HG03066 (cell line): ENCODE measurements at regions not wholly inside any gene's neighbourhood (a gene's known extent, or its start where the extent isn't known, plus 50 kb on each side); places are given as distances from the start of the nearest gene placed in this dataset.

ENCODE experiments used
- ATAC-seq: cut with Tn5 transposase; IDR thresholded peaks from one replicate; pipeline ENCODE4 v1.9.1; 2021; ENCODE audit warnings: low read depth; ENCODE audit not compliant: unreplicated experiment

DNA sequence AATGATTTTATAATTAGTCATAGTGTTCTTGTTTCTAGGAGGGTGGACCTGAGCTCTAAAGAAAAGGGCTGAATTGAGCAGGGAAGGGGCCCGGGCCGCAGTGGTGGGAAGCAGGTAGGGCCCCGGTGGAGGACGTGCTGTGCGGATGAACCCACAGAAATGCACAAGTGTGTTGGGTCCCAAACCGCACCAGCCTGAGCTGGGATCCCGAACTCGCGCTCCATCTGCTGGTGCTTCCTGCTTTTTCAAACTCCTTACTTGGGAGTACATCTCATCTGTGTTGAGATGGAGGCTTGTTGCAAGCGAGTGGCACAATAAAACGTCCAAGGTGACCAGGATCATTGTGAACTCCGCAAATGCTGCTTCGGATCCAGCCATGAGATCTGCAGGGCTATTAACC, 244.8 kb upstream of the IGF1R start:
- ATAC-seq: no peak

DNA sequence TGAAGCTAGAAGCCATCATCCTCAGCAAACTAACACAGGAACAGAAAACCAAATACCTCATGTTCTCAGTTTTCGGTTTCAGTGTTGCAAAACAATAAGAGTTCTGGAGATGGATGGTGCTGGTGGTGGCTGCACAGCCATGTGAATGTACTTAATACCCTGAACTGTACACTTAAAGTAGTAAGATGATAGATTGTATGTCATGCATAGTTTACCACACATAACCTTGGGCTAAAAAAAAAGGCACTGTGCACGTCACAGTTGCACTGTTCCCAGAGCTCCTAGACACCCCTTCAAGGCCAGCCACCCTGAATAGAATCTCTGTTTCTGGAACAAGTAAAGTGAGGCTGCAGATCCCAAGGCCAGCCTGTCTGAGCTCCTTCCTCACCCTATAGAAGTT, 243.3 kb upstream of the IGF1R start:
- no peak for ATAC-seq

DNA sequence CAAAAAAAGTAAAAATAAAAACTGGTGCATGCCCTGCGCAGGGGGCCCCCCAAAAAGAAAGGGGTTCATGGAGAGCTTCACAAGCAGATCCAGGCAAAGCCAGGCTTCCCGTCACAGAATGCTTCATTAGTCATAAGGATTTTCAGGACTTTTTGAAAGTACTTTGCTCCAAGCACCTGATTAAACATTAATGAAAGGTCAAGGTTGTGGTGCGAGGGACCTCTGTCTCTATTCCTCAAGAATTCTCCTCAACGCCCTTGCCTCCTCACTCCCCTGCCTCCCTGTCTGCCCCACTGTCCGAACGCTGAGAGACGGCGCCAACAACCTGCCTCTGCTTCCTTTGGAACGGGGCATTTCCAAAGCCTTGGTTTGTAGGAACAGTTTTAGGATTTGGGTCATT, 240.1 kb upstream of the IGF1R start:
- ATAC-seq: no peak

DNA sequence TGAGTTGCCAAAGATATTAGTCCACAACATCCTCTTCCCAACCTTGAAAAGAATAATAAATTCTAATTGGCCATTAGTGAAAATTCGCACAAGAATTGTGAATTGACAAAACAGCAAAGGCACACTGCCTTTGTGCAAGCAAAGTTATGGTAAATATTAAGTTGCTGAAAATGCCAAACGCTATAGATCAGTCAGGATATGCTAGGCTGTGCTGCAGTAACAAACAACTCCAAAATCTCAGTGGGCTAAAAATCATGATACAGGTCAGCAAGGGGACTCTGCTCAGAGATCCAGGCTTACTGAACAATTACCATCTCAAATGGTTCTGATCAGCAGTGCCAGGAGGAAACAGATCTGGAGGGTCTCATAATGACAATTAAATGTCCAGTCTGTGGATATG, 238.0 kb upstream of the IGF1R start:
- ATAC-seq: no peak

DNA sequence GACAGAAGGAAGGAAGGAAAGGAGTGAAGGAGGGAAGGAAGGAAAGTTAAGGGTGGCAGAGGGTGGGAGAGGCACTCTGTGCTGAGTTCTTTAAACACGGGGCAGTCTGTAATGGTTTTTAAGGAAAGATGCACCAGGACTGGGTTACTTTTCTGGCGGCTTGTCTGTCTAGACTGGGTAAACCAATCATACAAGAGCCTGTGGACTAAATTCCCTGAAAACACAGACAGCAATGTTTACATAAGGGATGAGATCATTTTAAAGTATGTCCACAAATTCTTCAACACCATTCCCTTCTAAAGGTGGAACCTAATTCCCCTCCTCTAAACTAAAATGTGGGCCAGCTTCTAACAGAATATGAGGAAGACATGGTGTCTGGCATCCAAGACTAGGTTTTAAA, 235.5 kb upstream of the IGF1R start:
- no peak for ATAC-seq

DNA sequence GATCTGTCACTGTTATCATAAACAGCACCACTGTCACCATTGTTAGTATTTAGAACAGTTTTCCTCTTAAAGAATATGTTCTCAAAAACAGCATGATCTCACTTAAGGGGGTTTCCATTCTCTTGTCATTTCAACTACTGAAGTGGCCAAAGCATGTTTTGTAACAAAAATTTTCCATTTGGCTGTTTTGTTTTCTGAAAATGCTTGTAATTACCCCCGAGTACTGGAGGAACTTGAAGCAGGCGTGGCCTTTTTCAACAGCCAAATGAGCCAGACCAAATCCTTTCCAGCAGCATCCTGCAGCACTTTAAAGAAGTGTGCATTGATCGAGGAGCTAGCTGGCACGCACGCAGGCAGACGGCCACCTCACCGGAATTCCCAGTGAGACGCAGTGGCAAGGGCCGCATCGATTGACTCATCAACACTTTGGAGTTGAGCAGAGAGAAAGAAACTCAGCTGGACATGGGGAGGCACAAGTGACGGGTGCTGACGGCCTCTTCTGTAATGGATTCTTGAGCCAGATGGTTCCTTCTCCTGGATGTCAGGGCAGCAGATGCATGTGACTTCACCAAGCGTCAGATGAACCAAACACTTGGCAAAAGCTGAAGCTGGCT, 234.3 kb upstream of the IGF1R start:
- no peak for ATAC-seq

DNA sequence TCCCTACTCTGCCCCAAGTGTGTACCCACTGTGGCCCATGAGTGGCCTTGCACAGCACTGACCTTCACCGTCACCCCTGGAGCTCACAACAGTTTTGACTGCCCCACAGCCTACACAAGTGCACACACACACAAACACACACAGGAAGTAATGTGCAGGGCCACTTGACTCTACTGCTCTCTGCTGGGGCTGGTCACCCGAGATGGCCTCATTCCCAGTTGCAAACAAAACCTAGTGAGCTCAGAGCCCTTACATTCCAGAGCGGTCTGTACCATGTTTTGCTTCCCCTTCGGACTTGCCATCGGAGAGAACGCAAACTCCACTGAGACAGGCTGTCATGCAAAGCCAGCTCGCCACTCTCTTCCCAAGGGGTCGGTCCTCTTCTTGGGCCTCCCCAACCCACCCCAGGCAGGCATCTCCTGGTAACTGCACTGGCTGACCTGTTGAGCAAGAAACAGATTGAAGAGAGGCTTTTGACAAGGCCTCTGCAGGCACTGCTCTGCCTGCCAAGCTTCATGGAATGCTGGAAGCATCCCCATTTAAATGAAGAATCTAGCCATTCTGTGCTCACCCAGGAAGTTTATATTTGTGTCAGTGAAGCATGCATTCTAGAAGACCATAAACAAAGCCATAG, 232.0 kb upstream of the IGF1R start:
- ATAC-seq: no peak

DNA sequence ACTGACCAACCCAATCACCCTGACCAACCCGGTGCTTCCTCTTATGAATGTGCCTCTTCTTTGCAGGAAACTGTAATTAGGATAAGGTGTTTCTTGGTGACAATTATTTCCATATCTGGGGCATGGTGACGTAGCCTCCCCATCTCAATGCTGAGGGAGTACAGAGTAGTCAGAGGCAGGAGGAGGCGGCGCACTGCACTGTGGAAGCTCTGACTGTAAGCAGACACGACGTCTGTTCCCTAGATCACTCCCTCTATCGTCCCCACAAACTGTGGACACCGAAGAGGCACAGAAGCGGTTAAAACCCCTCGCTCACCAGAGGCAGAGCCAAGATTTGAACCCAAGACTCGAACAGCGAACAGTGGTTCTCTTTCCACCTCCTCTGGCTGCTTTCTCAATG, 231.0 kb upstream of the IGF1R start:
- no peak for ATAC-seq

DNA sequence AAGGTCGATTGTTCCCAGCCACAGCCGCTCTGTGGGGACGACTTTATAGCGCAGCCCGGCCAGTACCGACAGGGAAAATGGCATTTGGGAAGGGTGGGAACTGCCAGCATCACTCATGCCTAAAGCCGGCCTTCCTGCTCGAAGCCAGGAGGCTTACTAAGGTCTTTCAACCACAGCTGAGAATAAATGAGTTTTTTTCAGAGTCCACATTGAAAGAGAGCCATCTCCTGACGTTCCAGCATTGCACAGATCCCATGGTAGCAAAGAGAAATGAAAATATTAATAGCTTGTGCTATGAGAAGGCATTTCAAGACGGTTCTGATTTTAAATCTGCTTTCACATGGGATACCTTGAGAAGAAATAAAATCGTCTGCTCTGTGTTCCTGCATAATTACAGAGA, 230.2 kb upstream of the IGF1R start:
- ATAC-seq: no peak

DNA sequence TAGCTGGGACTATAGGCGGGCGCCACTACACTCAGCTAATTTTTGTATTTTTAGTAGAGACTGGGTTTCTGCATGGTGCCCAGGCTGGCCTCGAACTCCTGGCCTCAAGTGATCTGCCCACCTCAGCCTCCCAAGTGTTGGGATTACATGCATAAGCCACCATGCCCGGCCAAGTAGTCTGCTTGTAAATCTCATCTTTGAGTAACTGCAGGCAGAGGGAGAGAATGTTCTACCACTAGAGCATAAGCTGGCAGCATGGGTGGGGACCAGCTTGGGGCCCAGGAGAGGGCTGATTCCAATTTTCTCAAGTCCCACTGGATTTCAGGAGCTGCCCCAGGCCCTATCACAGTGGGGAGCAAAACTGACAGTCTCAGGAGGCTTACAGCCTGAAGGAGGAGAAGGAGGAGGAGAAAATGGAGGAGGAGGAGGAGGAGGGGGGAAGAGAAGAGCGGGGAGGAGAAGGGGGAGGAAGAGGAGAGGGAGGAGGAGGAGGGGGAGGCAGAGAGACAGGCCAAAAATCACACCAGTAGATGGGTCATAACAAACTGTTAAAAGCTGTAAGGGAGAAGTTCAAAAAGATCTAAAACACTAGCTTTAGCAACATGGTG, 229.1 kb upstream of the IGF1R start:
- ATAC-seq: no peak

DNA sequence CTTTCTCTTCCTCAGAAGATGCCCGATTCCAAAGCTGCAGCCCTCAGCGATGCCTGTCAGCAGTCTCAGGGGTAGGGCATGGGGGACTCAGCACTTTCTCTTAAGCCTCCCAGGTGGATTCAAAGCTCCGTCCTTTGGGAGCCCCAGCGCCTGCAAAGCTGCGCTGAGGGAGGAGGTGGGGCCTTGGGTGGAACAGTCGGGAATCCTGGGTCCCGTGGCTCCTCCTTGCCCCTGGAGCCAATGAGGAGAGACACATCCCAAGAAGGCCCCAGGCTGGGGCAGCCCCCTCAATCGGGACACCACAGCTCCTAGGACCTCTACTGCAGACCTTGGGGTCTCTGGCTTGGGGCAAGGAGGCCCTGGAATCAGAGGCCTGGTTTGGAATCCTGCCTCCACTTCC, 227.5 kb upstream of the IGF1R start:
- ATAC-seq: no peak

DNA sequence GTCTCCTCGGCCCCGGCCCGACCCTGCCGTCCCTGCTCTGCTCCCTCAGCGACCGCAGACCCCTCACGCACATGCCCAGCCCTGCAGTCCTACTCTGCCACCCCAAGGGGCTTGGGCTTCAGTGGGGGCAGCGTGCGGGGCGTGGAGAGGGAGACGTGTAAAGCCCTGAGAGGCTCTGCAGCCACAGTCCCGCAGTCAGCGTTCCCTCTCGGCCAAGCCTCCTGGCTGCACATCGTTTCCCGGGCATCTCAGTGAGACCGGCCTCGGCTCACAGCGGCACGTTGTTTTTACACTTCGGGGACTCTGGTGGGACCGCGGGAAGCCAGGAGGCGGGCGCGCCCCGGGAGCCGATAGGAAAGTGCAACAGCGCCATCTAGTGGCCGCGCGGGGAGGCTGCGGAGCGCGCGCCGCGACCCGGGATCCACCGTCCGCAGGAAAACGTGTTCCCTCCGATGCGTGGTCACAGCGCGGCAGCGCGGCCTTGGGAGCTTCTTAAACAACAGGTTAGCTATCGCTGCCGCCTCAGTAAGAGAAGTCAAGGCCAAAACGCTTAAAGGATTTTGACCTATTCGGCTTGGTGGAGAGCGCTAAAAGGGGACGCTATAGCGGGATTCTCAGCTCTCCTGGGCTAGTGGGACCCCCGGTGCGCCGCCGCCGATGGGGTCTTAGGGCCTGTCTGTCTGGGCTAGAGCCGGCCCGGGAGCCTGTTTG, 226.8 kb upstream of the IGF1R start:
- ATAC-seq: no peak

DNA sequence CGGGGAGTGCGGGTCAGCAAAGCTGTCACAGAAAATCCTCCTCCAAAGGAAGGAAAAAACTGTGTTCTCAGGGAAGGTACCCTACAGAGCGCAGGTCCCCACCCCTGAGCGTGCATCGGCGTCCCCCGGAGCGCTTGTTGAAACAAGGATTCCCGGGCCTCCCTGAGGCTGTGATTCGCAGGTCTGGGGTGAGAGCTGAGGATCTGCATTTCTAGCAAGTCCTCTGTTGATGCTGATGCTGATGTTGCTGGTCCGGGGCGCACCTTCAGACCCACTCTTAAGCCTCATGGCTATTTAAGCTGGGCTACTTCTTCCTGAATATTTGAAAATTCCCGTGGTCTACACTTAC, 226.2 kb upstream of the IGF1R start:
- no peak for ATAC-seq

DNA sequence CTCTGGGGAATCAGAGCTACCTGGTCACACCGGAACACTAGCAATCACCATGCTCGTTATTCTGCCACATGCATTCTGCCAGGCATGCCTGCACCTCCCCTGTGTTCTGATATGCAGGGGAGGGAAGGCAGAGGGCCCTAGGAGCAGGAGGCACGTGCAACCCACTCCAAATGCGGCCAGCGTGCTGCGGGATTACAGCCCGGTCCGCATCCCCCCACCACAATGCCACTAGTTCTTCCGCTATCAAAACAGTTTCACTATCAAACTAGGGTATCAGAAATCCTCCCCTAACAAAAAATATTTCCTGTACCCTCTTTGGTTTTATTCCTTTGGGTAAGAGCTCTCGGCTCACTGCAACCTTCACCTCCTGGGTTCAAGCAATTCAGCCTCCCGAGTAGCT, 223.2 kb upstream of the IGF1R start:
- no peak for ATAC-seq

DNA sequence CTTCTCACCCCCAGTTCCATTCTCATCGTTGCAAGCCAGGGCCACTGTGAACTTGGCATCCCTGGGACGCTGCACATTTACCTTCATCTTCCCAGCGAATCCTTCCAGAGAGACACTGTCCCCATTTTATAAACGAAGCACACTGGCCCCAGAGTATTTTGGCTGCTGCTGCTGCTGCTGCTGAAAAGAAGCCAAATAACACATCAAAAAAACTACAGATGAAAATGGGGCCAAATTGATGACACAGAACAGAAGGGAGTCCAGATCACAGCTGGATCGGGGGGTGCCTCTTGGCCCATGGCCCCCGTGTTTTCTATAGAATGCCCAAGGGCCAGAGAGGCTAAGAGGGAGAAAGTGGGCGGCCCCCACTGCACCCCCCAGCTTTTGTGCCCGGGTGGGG, 221.0 kb upstream of the IGF1R start:
- ATAC-seq: no peak

DNA sequence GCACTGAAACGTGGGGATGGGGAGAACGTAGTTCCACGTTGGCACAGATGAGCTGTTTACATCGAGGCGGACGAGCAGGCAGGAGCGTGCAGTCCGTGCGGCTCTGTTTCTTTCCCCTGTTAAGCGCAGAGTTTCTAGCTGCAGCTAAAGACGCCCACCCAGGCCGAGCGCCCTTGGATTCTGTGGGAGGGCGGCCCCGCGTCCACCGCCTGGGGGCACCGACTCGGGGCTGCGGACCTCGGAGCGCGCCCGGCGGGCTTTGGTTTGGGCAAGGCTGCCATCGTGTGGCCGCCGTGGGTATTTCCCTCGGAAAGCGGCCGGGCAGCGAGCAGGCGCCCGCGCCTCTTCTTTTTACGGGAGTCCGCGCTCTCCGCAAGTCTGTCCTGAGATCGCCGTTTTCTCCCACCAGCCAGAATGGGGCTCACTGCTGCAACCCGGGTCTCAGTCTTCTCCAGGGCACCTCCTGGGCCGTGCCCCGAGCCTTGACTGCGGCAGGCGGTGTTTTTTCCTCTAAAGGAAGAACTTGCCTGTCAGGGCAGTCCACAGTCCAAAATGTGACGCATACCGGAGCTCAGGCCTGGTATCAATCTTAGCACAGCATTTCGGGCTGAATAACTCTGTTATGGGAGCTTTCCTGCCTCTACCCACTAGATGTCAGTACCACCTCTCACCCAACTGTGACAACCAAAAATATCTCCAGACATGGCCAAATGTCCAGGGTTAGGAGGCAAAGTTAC, 219.9 kb upstream of the IGF1R start:
- peak; percentile 88 for ATAC-seq

DNA sequence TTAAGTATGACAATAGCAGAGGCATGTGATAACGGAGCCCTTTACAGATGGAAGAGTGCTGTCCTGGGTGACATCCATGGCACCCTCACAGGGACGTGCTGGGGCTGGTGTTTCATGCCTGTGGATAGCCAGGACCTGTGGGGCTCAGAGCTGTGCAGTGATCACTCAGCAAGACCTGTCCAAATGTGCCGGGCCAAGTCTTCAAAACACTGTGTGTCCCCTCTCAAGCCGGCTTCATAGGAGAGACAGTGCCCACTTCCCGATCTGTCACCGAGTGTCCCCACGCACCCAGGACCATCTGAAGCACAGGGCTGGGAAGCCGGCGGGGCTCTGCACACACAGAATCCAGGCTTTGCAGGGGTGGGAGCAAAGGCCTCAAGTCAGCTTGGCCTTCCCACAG, 217.2 kb upstream of the IGF1R start:
- no peak for ATAC-seq

DNA sequence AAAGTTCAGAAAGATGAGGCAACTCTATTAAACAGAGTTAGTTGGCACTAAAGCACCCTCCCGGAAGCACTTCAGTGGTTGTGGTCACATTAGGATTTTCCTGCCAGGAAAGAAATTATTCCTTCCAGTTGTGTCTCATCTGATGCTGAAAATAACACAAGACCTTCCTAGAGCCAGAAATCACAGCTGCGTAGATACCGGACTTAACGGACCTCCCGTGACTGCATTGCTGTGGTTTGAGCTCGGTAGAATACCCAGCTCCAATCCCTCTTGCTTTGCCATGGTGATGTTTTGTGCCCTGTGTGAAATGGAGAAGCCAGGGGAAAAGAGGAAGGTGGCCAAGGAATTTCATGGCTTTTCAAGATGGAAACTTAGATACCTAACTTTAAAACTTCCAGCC, 215.0 kb upstream of the IGF1R start:
- ATAC-seq: no peak

DNA sequence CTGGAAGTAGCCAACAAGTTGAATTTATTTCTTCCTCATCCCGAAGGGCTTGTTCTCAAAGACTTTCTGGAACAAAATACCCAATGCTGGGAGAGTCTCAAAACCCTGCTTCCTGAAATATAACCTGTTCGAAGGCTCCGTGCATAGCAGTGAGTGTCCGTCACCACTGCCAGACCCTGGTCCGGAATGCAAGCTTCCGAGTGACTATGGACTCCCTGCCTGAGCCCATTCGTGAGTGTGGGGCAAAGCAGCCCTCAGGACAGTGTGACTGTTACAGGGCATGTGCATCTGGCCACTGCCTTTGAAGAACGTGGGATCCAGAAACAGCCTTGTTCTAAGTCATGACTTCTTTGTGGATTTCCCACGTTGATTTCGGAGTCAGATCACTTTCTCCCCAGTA, 214.5 kb upstream of the IGF1R start:
- ATAC-seq: no peak

DNA sequence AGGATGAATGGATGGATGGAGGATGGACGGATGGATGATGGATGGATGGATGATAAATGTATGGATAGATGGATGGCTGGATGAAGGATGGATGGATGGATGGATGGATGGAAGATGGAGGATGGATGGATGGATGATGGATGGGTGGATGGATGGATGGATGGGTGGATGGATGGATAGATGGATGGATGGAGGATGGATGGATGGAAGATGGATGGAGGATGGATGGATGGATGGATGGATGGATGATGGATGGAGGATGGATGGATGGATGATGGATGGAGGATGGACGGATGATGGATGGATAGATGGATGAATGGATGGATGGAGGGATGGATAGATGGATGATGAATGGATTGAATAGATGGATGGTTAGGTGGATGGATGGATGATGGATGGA, 210.6 kb upstream of the IGF1R start:
- ATAC-seq: no peak

DNA sequence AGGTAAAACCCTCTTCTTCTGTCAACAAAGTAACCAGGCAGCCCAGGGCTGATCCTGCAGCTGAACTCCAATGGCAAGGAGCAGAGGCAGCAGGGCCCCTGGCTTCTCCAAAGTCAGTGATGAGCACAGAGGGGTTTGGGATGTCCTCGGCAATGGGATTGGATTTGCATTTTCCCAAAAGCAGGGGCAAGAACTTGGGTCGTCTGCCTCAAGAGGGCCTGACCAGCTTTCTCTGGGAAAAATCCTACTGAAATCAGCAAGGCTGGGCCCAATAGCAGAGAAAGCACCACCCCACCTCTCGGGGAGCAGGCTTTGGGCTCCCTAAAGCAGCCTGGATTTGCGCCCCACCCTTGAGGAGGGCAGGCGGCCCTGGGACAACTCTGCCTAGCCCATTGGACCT, 210.0 kb upstream of the IGF1R start:
- ATAC-seq: no peak
